PFSK-1 (cell line): ENCODE measurements at regions not wholly inside any gene's neighbourhood (a gene's known extent, or its start where the extent isn't known, plus 50 kb on each side); places are given as distances from the start of the nearest gene placed in this dataset.

Source experiments
- FOXP2 ChIP-seq: optimal IDR thresholded peaks from 2 replicates; pipeline ENCODE3; 2011; ENCODE audit warnings: borderline replicate concordance, control low read depth, inconsistent platforms; ENCODE audit not compliant: insufficient read depth; ENCODE audit errors: extremely low read length, extremely low read depth
- POLR2AphosphoS5 ChIP-seq: IDR thresholded peaks from 2 replicates; pipeline ENCODE4 v1.6.1; 2012; ENCODE audit warnings: low read depth, mild to moderate bottlenecking, control low read depth, low read length, moderate library complexity
- REST ChIP-seq, 2 experiments: IDR thresholded peaks; 2 replicates each; pipeline versions ENCODE4 v1.6.1 to v1.8.0; 2011 to 2012; ENCODE audit warnings: low read depth in 2 of 2, low read length in 2 of 2, control low read depth in 1 of 2, inconsistent platforms in 1 of 2, mild to moderate bottlenecking in 1 of 2, moderate library complexity in 1 of 2; ENCODE audit not compliant: insufficient read depth in 1 of 2
- SIN3A ChIP-seq: IDR thresholded peaks from 2 replicates; pipeline ENCODE4 v1.6.1; 2012; ENCODE audit warnings: mild to moderate bottlenecking, low read length, moderate library complexity, borderline replicate concordance; ENCODE audit not compliant: insufficient read depth
- TAF1 ChIP-seq: IDR thresholded peaks from 2 replicates; pipeline ENCODE4 v1.6.1; 2012; ENCODE audit warnings: low read length, control low read depth, borderline replicate concordance; ENCODE audit not compliant: insufficient read depth

GRCh38 chr5:2310946-2311345, 428.2 kb upstream of the IRX4 start:
- no peak for TF ChIP-seq REST (IDR thresholded peaks at IDR 0.05; ENCODE audit: insufficient read depth in 1 of 2, low read depth in 2 of 2, low read length in 2 of 2)
- no peak for TF ChIP-seq FOXP2
- TF ChIP-seq SIN3A: no peak
- no peak for TF ChIP-seq POLR2AphosphoS5
- no peak for TF ChIP-seq TAF1

GRCh38 chr5:2307631-2308030, 424.9 kb upstream of the IRX4 start:
- TF ChIP-seq REST (IDR thresholded peaks at IDR 0.05; ENCODE audit: insufficient read depth in 1 of 2, low read depth in 2 of 2, low read length in 2 of 2): no peak

- no peak for TF ChIP-seq TAF1
- no peak for TF ChIP-seq FOXP2
- no peak for TF ChIP-seq SIN3A
- no peak for TF ChIP-seq POLR2AphosphoS5
- no peak for TF ChIP-seq REST (IDR thresholded peaks at IDR 0.05; ENCODE audit: insufficient read depth in 1 of 2, low read depth in 2 of 2, low read length in 2 of 2)
Observed at GRCh38 chr5:2306711-2307110, 424.0 kb upstream of the IRX4 start.

GRCh38 chr5:2303431-2304100, 420.8 kb upstream of the IRX4 start:
- TF ChIP-seq TAF1 (no peak), SIN3A (no peak), FOXP2 (no peak), REST (IDR thresholded peaks at IDR 0.05; ENCODE audit: insufficient read depth in 1 of 2, low read depth in 2 of 2, low read length in 2 of 2) (no peak), POLR2AphosphoS5 (no peak)

GRCh38 chr5:2302169-2302568, 419.4 kb upstream of the IRX4 start:
- no peak for TF ChIP-seq FOXP2
- no peak for TF ChIP-seq POLR2AphosphoS5
- no peak for TF ChIP-seq SIN3A
- no peak for TF ChIP-seq TAF1
- TF ChIP-seq REST (IDR thresholded peaks at IDR 0.05; ENCODE audit: insufficient read depth in 1 of 2, low read depth in 2 of 2, low read length in 2 of 2): no peak
